NCI-H1105 (cell line): ENCODE measurements at regions not wholly inside any gene's neighbourhood (a gene's known extent, or its start where the extent isn't known, plus 50 kb on each side); places are given as distances from the start of the nearest gene placed in this dataset.
"Not testable (repeated sequence)": the region's sequence is repeated elsewhere in the genome, so short reads cannot be mapped to it uniquely, and the experiment has no call there.

Source experiments
- DNase-seq: peaks from one replicate; lab custom pipeline; 2025; lab: John Stamatoyannopoulos, UW

- DNase-seq = no peak
These were observed 129.8 kb upstream of the CHODL start for GRCh38 chr21:18114810-18115209.

- DNase-seq = no peak
These were observed 139.8 kb upstream of the CHODL start for GRCh38 chr21:18104802-18105201.

GRCh38 chr21:18096413-18096812, 148.2 kb upstream of the CHODL start:
- not testable (repeated sequence) for DNase-seq

GRCh38 chr21:18089786-18090185, 154.8 kb upstream of the CHODL start:
- DNase-seq = no peak

- DNase-seq = no peak
These were observed 174.2 kb upstream of the CHODL start for GRCh38 chr21:18070392-18070791.

GRCh38 chr21:18069875-18070274, 174.8 kb upstream of the CHODL start:
- no peak for DNase-seq

DNA sequence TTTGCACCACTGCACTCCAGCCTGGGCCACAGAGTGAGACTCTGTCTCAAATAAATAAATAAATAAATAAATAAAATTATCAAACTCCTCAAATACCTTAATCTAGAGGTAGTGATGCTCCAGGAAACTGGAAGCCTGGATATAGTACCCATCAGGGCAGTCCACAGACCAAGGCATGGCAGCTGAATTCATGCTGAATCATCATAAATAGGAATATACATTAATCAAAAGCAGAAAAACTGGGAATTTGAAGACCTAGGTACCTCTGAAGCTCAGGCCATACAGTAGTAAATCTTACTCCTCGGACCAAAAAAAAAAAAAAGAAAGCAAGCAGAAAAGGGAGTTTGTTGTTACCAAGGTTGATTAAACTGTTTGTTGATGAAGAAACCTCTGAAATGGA, 184.2 kb upstream of the CHODL start:
- no peak for DNase-seq

- DNase-seq = no peak
These were observed 185.8 kb upstream of the CHODL start for GRCh38 chr21:18058731-18059398.

DNA sequence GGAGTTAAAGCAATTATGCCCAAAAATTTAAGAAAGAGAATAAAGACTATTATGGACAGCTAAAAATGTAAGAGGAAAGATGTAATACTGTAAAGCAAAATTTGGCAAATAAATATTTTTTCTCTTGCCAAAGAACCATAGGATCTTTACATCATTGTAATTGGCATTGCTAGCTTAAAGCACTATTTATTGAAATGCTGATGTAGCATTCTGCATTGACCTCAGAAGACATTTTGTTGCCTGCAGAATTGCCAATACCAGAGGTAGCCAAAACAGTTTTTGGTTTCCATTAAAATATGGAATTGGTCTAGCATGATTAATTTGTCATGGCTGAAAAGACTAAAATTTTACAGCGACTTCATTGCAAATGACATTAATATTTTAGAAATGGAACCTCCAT, 191.5 kb upstream of the CHODL start:
- DNase-seq = no peak

DNA sequence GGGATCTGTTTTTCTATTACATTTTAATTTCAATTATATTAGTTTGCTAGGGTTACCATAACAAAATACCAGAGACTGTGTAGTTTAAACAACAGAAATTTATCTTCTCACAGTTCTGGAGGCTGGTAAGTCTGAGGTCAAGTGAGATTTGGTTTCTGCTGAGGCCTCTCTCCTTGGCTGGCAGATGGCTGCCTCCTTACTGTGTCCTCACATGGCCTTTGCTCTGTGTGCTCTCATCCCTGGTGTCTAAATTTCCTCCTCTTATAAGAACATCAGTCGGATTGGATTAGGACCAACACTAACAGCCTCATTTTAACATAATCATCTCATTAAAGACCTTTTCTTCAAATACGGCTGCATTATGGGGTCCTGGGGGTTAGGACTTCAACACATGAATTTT, 195.2 kb upstream of the CHODL start:
- DNase-seq = no peak

GRCh38 chr21:18041012-18041411, 203.6 kb upstream of the CHODL start:
- peak; percentile 44 for DNase-seq

DNA sequence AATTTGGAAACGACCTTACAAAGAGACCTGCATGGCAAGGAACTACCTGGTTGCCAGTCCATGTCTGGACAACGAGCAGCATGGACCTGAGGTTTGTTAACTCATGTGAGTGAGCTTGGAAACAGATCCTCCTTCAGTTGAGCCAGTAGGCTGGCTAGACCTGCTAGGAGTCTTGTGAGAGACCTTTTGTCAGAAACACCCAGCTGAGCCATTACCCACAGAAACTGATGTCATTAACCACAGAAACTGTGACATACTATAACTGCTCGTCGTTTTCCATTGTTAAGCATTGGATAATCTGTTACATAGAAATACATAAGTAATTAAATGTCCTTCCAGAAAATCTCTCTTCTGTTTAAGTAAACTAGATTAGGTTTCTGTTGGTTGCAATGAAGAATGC, 211.1 kb upstream of the C21orf91 start:
- no peak for DNase-seq

DNA sequence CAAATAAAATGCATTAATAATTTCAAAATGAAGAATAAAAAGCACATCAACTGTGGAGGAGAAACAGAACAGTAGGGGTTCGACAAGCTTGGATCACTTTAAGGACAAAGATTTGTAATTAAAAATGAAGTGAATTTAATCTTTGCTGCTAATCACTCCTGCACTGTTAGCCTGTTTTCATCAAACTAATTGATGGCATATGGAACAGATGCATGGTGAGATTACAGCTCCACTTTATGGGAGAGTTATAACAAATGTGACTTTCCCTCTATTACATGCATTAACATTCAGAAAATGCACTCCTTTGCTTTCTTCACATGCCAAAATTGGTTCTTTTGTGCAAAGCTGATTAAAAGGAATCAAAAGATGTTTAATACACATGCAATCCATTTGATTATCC, 207.2 kb upstream of the C21orf91 start:
- no peak for DNase-seq

DNA sequence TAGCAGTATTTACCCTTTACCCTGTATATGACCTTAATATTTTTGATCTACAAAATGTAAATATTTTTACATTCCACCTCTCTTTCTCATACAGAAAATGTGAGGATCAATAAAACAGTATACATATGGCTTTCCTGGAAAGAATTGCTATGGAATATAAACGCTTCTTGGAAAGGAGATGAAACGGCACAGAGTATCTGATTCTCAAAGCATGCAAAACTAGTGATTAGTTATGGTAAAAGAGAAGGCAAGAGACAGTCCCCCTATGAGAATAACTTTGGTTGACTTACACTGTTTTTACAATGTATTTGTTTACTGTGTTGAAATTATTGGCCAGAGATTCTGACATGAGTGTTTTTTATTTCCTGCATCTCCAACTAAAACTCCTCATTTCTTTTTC, 204.6 kb upstream of the C21orf91 start:
- no peak for DNase-seq

DNA sequence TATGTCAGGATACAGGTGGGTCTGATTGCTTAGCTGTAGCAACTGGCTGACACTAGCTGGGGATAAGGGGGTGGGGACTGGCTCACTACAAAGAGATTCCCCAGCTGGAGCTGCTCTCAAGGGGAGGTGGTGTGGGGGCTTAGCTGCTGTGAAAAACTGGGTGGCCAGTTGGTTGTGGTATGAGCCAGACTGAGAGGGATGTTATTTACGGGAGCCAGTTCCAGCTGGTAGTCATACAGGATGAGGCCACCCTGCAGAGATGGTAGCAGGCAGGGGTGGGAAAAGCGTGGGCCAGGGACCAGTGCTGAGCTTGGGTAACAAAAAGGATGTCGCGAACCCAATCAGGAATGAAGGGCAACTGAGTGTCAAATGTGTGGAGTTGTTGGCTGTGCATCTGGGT, 204.0 kb upstream of the C21orf91 start:
- DNase-seq = no peak

- DNase-seq = peak; percentile 77
These were observed 188.0 kb upstream of the C21orf91 start for GRCh38 chr21:18007121-18007520.

DNA sequence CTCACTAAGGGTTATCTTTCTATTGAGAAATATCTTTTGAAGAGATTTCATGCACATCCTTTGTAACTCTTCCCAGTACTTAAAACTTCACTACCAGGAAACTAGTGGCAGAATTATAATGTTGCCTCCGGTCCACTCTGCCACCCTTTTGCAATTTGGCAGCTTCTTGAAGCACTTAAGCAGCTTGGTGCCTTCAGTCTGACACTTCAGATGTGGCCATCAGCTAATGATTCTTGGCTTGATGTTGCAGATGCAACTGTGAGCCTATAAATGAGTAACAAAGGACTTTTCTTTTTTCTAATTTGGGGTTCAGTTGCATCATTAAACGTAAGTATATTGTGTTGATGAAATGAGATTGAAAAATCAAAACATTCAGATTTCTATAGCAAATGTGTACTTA, 187.5 kb upstream of the C21orf91 start:
- DNase-seq = peak; percentile 34

DNA sequence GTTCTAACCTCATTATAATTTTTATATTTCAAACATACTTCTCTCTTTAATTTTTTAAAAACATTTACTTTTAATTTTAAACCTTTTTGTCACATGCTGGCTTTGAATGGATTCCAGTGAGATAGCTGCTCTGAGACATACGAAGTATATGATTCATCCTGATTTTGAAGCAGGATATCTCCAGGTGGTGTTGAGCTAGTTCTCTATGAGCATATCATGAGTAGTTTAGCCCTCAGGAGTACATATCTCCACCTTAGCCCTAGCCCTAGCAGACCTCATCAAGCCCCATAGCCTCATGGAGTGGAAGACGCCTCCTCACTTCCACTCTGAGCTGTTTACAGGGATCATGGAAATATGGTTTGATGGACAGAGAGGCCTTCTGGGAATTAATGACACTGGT, 183.2 kb upstream of the C21orf91 start:
- no peak for DNase-seq

DNA sequence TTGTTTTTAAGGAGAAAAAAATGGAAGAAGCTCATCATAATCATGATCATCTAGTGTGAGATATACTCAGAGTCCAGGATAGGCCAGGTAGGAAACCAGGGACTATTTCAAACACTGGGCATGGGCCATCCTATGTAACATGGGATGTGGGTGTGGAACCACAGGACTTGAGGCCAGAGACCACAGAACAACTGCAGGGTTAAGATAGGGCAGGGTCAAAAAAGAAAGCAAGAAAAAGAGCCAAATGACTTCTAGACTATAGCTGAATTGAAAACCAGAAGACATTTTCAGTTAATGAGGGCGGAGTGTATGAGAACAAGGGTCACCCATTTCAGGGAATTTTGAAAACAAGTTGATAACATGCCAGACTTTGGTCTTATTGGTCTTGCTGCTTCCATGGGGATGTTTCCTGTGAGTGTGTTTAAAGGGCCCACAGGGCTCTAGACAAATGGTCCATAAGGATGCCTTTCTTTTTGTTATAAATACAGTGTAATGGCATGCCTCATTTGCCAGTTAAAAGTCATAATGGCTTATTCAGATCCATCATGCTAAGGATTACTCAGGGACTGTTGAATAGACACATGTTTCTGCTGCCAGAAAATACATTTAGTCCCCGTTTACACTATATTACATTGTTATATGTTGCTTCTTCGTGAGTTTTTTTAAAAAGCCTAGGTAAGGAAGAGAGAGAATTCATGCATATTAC, 182.0 kb upstream of the C21orf91 start:
- DNase-seq = no peak

GRCh38 chr21:17998599-17998998, 179.4 kb upstream of the C21orf91 start:
- not testable (repeated sequence) for DNase-seq

- DNase-seq = no peak
These were observed 170.6 kb upstream of the C21orf91 start for GRCh38 chr21:17989780-17990179.

- DNase-seq = no peak
These were observed 168.9 kb upstream of the C21orf91 start for GRCh38 chr21:17988102-17988437.

DNA sequence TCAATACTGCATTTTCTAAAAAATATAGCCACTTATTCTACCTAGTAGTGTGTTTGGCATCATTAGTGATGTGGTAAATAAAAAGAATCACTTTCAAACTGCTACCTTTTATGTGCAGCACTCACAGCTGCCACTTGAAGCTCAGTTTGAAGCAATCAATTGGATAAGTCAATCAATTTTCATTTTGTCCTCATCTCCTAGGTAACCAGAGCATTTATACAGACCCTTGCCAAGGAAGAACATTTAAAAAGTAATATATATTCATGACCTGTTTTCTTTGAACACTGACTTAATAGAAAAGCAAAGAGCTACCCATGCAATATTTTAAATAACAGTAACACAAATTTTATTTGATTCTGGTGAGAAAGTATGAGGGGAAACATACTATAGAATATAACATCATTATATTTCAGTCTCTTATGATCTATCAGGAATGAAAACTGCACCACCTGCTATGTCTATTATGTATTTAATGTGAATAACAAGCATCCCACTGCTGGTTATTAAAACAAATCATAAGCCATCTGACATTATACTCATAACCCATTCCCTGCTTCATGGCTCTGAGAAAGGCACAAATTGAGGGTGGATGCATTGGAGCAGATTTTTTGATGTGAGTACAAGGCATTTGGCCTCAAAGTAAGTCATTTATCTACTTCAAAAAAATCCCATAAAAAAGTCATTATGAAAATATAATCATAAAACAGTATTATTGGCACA, 168.4 kb upstream of the C21orf91 start:
- peak; percentile 75 for DNase-seq
